K562 (cell line): ENCODE measurements at regions not wholly inside any gene's neighbourhood (a gene's known extent, or its start where the extent isn't known, plus 50 kb on each side); places are given as distances from the start of the nearest gene placed in this dataset.

Source experiments
- ATAC-seq: fragments of 200-7000 bp; cut with Tn5 transposase; 3 replicates; pipeline ENCODE4 v1.9.1; 2020; ENCODE audit warnings: moderate library complexity
- BruUV-seq: library from RNA; stranded (reverse); fragments of 400-500 nt; replicated peaks from 2 replicates; lab custom pipeline; 2021; lab: Mats Ljungman, UMichigan
- CTCF ChIA-PET: fragments of 300-600 bp; formaldehyde crosslinking; extraction: SDS; loops from one replicate; lab custom pipeline; 2021; ENCODE audit warnings: low intra/inter-chr PET ratio; lab: Yijun Ruan, JAX
- POLR2A ChIA-PET: fragments of 300-600, 350-650 bp; sonication (Branson Sonifier 250); formaldehyde crosslinking; extraction: SDS; loops from one replicate; lab custom pipeline; 2021; ENCODE audit warnings: antibody characterized with exemption, inconsistent platforms; lab: Yijun Ruan, JAX
- DNase-seq, 4 experiments: peaks; one replicate each; pipeline versions ENCODE4 v3.0.0 to v3.0.0-alpha.2; 2011 to 2018; ENCODE audit warnings: low spot score in 3 of 4, mixed read lengths in 3 of 4; ENCODE audit errors: extremely low read depth in 1 of 4
- FAIRE-seq: peaks from 2 replicates; lab custom pipeline; 2011; peaks lifted over from hg19 to GRCh38; lab: Jason Lieb, UNC
- H2AFZ ChIP-seq: 2 replicates; pipeline ENCODE4 v1.6.0; 2011; ENCODE audit warnings: low read depth, low read length, control low read depth, inconsistent platforms
- H3K27ac ChIP-seq: fragments of 200-600 bp; 3 replicates; pipeline ENCODE4 v1.8.0; 2011; ENCODE audit warnings: low read depth, mild to moderate bottlenecking, control low read depth, inconsistent platforms, low read length, moderate library complexity, mixed read lengths; ENCODE audit errors: extremely low read depth
- H3K27me3 ChIP-seq, 2 experiments: fragments of 300-600 bp in 1 of 2; 2 replicates in 1 of 2; 3 replicates in 1 of 2; pipeline versions ENCODE4 v1.6.0 to v1.8.0; 2011; ENCODE audit warnings: inconsistent platforms in 2 of 2, low read length in 2 of 2, mild to moderate bottlenecking in 1 of 2, mixed read lengths in 1 of 2, moderate library complexity in 1 of 2; ENCODE audit not compliant: control insufficient read depth in 2 of 2, insufficient read depth in 2 of 2
- H3K36me3 ChIP-seq: fragments of 300-600 bp; 3 replicates; pipeline ENCODE4 v1.8.0; 2011; ENCODE audit warnings: mild to moderate bottlenecking, low read length, inconsistent platforms; ENCODE audit not compliant: control insufficient read depth, insufficient read depth
- H3K4me1 ChIP-seq, 2 experiments: fragments of 200-600 bp in 1 of 2; replicated peaks in 1 of 2; 2 replicates in 1 of 2; 3 replicates in 1 of 2; pipeline versions ENCODE4 v1.5.1 to v1.8.0; 2011; ENCODE audit warnings: inconsistent platforms in 2 of 2, low read length in 2 of 2, mild to moderate bottlenecking in 1 of 2, mixed read lengths in 1 of 2, moderate library complexity in 1 of 2; ENCODE audit not compliant: control insufficient read depth in 2 of 2, insufficient read depth in 2 of 2
- H3K4me2 ChIP-seq: 2 replicates; pipeline ENCODE4 v1.6.1; 2011; ENCODE audit warnings: low read length, control low read depth, inconsistent platforms, mixed read lengths; ENCODE audit not compliant: insufficient read depth
- H3K4me3 ChIP-seq: fragments of 200-600 bp; sonication (generic), shearing (Covaris generic); 2 replicates; pipeline ENCODE4 v1.5.1; 2016; ENCODE audit warnings: control low read depth, inconsistent platforms
- H3K79me2 ChIP-seq: fragments of 200-600 bp; 3 replicates; pipeline ENCODE4 v1.8.0; 2011; ENCODE audit warnings: low read length, inconsistent platforms; ENCODE audit not compliant: control insufficient read depth, insufficient read depth
- H3K9ac ChIP-seq, 2 experiments: 2 replicates each; pipeline versions ENCODE4 v1.6.0 to v1.6.1; 2011; ENCODE audit warnings: low read depth in 2 of 2, low read length in 2 of 2, control low read depth in 1 of 2, inconsistent platforms in 1 of 2, mild to moderate bottlenecking in 1 of 2, mixed read lengths in 1 of 2; ENCODE audit not compliant: insufficient read depth in 1 of 2
- H3K9me1 ChIP-seq: one replicate; pipeline ENCODE4 v1.6.0; 2011; ENCODE audit warnings: inconsistent platforms, mild to moderate bottlenecking, low read length, moderate library complexity; ENCODE audit not compliant: control insufficient read depth, insufficient read depth
- H3K9me3 ChIP-seq: replicated peaks from 2 replicates; pipeline ENCODE4 v1.5.1; 2011; ENCODE audit warnings: low read depth, low read length, inconsistent platforms; ENCODE audit not compliant: control insufficient read depth, insufficient read depth
- H4K20me1 ChIP-seq: replicated peaks from 2 replicates; pipeline ENCODE4 v1.6.1; 2011; ENCODE audit warnings: low read length, inconsistent platforms, mixed read lengths; ENCODE audit not compliant: control insufficient read depth, insufficient read depth
- ARID1B ChIP-seq: fragments of 450-650 bp; IDR thresholded peaks from 2 replicates; pipeline ENCODE4 v1.6.1; 2016; ENCODE audit warnings: antibody characterized with exemption, mild to moderate bottlenecking, inconsistent platforms
- HDAC8 ChIP-seq: fragments of 450-650 bp; IDR thresholded peaks from 2 replicates; pipeline ENCODE4 v1.6.1; 2016; ENCODE audit warnings: mild to moderate bottlenecking, missing genetic modification characterization, moderate library complexity, missing compliant biosample characterization
- ILF3 ChIP-seq: fragments of 450-650 bp; IDR thresholded peaks from 2 replicates; pipeline ENCODE4 v1.6.1; 2018; ENCODE audit warnings: antibody characterized with exemption, mild to moderate bottlenecking, moderate library complexity, borderline replicate concordance
- MAFF ChIP-seq: IDR thresholded peaks from 2 replicates; pipeline ENCODE4 v1.6.1; 2012; ENCODE audit warnings: low read length, improper control_type of control experiment
- MAFK ChIP-seq: IDR thresholded peaks from 2 replicates; pipeline ENCODE4 v1.6.1; 2011; ENCODE audit warnings: low read length, improper control_type of control experiment
- PHF8 ChIP-seq: fragments of 200-600 bp; sonication (generic); IDR thresholded peaks from 2 replicates; pipeline ENCODE4 v1.6.1; 2012; ENCODE audit warnings: mixed run types, mild to moderate bottlenecking, inconsistent platforms, low read length, moderate library complexity, borderline replicate concordance
- RFX1 ChIP-seq: fragments of 450-650 bp; IDR thresholded peaks from 2 replicates; pipeline ENCODE4 v1.6.1; 2016; ENCODE audit warnings: mild to moderate bottlenecking, moderate library complexity
- SAFB ChIP-seq: fragments of 200-400 bp; formaldehyde crosslinking; IDR thresholded peaks from 2 replicates; pipeline ENCODE4 v1.6.1; 2017; ENCODE audit warnings: low read depth, low read length, borderline replicate concordance
- TARDBP ChIP-seq: fragments of 450-650 bp; IDR thresholded peaks from 2 replicates; pipeline ENCODE4 v1.6.1; 2016
- ZC3H8 ChIP-seq: fragments of 450-650 bp; IDR thresholded peaks from 2 replicates; pipeline ENCODE4 v1.6.1; 2017
- ZNF707 ChIP-seq: fragments of 250-450 bp; sonication (Bioruptor Pico); conservative IDR thresholded peaks from 2 replicates; pipeline ENCODE4 v1.8.0; 2022; ENCODE audit warnings: inconsistent platforms, mild to moderate bottlenecking, moderate library complexity
- in situ Hi-C: fragments of 300-500 bp; cut with MboI; formaldehyde crosslinking; loops from 4 replicates; pipeline ENCODE4 v1.15.0; 2018; ENCODE audit warnings: inconsistent platforms, mixed read lengths
- intact Hi-C: fragments of 100-400 bp; cut with micrococcal nuclease; formaldehyde crosslinking; loops from 2 replicates; pipeline ENCODE4 v1.14.2; 2022
- TF ChIP-seq, protein P1 (sequence below): fragments of 250-450 bp; sonication (Bioruptor Pico); IDR thresholded peaks from 2 replicates; pipeline ENCODE4 v1.4.0; 2020; ENCODE audit warnings: mild to moderate bottlenecking, moderate library complexity
- TF ChIP-seq, protein P2 (sequence below): fragments of 450-650 bp; formaldehyde crosslinking; IDR thresholded peaks from 2 replicates; pipeline ENCODE4 v1.4.0; 2022; ENCODE audit warnings: mild to moderate bottlenecking, moderate library complexity
- TF ChIP-seq, protein P3 (sequence below), 2 experiments: fragments of 450-650 bp; conservative IDR thresholded peaks; 2 replicates each; pipeline ENCODE4 v1.6.1; 2017; ENCODE audit warnings: mild to moderate bottlenecking in 2 of 2, moderate library complexity in 2 of 2

DNA sequence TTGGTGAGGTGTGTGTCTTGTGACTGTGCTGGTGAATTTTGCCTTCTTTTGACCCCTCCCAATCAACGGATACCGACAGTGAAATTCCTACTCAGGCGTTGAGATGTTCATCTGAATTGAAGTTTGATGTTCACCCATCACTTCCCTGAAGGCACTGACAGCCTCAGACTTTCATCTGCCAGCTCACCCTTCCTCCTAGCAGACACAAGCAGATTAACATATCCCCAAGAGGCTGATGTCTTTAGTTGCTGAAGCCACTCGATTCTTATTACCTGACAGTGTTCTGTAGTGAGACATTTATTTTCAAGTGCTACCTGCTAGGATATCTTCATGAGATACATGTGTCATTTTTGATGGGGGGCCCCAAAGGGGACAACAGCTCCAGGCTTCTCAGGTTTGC lies 1330.1 kb upstream of the PIK3C3 start (continued):
- TF ChIP-seq, protein P1, sequence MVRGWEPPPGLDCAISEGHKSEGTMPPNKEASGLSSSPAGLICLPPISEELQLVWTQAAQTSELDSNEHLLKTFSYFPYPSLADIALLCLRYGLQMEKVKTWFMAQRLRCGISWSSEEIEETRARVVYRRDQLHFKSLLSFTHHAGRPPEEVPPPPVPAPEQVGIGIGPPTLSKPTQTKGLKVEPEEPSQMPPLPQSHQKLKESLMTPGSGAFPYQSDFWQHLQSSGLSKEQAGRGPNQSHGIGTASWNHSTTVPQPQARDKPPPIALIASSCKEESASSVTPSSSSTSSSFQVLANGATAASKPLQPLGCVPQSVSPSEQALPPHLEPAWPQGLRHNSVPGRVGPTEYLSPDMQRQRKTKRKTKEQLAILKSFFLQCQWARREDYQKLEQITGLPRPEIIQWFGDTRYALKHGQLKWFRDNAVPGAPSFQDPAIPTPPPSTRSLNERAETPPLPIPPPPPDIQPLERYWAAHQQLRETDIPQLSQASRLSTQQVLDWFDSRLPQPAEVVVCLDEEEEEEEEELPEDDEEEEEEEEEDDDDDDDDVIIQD = no peak
- TF ChIP-seq, protein P2, sequence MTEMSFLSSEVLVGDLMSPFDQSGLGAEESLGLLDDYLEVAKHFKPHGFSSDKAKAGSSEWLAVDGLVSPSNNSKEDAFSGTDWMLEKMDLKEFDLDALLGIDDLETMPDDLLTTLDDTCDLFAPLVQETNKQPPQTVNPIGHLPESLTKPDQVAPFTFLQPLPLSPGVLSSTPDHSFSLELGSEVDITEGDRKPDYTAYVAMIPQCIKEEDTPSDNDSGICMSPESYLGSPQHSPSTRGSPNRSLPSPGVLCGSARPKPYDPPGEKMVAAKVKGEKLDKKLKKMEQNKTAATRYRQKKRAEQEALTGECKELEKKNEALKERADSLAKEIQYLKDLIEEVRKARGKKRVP (CRISPR knock-in tag) = no peak
- no peak for TF ChIP-seq TARDBP
- no peak for TF ChIP-seq MAFF
- no peak for TF ChIP-seq ZC3H8
- no peak for TF ChIP-seq ZNF707 (CRISPR knock-in tag)
- TF ChIP-seq SAFB = no peak

DNA sequence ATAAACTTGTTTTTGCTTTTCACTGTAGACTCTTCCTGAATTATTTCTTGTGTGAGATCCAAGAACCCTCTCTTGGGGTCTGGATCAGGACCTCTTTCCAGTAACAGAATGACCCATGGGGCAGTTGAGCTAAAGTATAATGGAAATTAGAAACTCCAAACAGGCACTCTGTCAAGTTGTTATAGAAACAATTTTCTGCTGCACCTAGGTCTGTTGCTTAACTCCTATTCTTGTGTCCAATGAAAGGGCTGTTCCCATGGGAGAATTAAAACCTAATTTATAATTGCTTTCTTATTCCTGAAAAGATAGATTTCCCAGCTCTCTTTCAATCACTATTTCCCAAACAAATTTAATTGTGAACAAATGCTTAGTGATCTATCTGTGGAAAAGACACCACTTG lies 1341.3 kb upstream of the PIK3C3 start:
- no peaks in the 10 kb centered on the region for H3K4me1 ChIP-seq
- CTCF ChIA-PET = no interaction called here
- no peaks in the 10 kb centered on the region; the same call in 1 of the 2 replicates for H3K9me3 ChIP-seq
- no peaks in the 10 kb centered on the region for H3K79me2 ChIP-seq
- no peak overlapping the region for H2AFZ ChIP-seq
- ATAC-seq (no peak), DNase-seq (no peak), FAIRE-seq (no peak)
- no peak overlapping the region for H3K4me2 ChIP-seq
- H4K20me1 ChIP-seq = no peaks in the 10 kb centered on the region
- H3K27me3 ChIP-seq = no peaks in the 10 kb centered on the region
- intact Hi-C loops = no loop called here
- BruUV-seq = no TSS peak
- in situ Hi-C loops = no loop called here
- H3K27ac ChIP-seq = no peak overlapping the region
- H3K4me3 ChIP-seq = no peak overlapping the region
- TF ChIP-seq RFX1 = no peak
- TF ChIP-seq ZNF707 (CRISPR knock-in tag) = no peak
- TF ChIP-seq ILF3 = no peak
- no peak for TF ChIP-seq PHF8
- TF ChIP-seq, protein P3, sequence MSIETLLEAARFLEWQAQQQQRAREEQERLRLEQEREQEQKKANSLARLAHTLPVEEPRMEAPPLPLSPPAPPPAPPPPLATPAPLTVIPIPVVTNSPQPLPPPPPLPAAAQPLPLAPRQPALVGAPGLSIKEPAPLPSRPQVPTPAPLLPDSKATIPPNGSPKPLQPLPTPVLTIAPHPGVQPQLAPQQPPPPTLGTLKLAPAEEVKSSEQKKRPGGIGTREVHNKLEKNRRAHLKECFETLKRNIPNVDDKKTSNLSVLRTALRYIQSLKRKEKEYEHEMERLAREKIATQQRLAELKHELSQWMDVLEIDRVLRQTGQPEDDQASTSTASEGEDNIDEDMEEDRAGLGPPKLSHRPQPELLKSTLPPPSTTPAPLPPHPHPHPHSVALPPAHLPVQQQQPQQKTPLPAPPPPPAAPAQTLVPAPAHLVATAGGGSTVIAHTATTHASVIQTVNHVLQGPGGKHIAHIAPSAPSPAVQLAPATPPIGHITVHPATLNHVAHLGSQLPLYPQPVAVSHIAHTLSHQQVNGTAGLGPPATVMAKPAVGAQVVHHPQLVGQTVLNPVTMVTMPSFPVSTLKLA (conservative IDR thresholded peaks at IDR 0.05) = no peak
- TF ChIP-seq HDAC8 (tag) = no peak
- TF ChIP-seq ARID1B = no peak
- TF ChIP-seq MAFK = no peak
- no peak for TF ChIP-seq ZC3H8
- no peak overlapping the region for H3K9ac ChIP-seq
- H3K9me1 ChIP-seq = no peaks in the 10 kb centered on the region
- H3K36me3 ChIP-seq = no peaks in the 10 kb centered on the region
- POLR2A ChIA-PET = no interaction called here
